Activated CD8-positive, alpha-beta T cell treated with anti-CD3 and anti-CD28 coated beads, Interleukin-2, amount 10 ng/mL, durations not matched to agents 7 days and 5 days (primary cell): ENCODE measurements at regions not wholly inside any gene's neighbourhood (a gene's known extent, or its start where the extent isn't known, plus 50 kb on each side); places are given as distances from the start of the nearest gene placed in this dataset.
"Not testable (repeated sequence)": the region's sequence is repeated elsewhere in the genome, so short reads cannot be mapped to it uniquely, and the experiment has no call there.

ENCODE experiments used
- ATAC-seq: fragments of 150-1000 bp; cut with Tn5 transposase; one replicate; pipeline ENCODE4 v1.10.0; 2021; ENCODE audit warnings: moderate library complexity
- CTCF ChIA-PET: fragments of 350-600 bp; sonication (Branson Sonifier 250); formaldehyde crosslinking; loops from one replicate; lab custom pipeline; 2021; ENCODE audit warnings: antibody characterized with exemption; lab: Charles Lee
- POLR2A ChIA-PET: fragments of 350-600 bp; sonication (Branson Sonifier 250); formaldehyde crosslinking; loops from one replicate; lab custom pipeline; 2021; ENCODE audit warnings: antibody characterized with exemption; lab: Charles Lee
- DNase-seq: peaks from one replicate; pipeline ENCODE4 v3.0.0-alpha.2; 2020
- H3K27ac Mint-ChIP-seq: one replicate; pipeline ENCODE4 v1.8.0; 2021; ENCODE audit warnings: mild to moderate bottlenecking, mixed read lengths
- H3K27me3 Mint-ChIP-seq: one replicate; pipeline ENCODE4 v1.8.0; 2021; ENCODE audit warnings: low read depth, mixed read lengths
- H3K36me3 Mint-ChIP-seq: one replicate; pipeline ENCODE4 v1.8.0; 2021; ENCODE audit warnings: low read depth, mixed read lengths
- H3K4me1 Mint-ChIP-seq: one replicate; pipeline ENCODE4 v1.8.0; 2021; ENCODE audit warnings: low read depth, mixed read lengths
- H3K4me3 Mint-ChIP-seq: one replicate; pipeline ENCODE4 v1.8.0; 2021; ENCODE audit warnings: mild to moderate bottlenecking, mixed read lengths
- H3K9me3 Mint-ChIP-seq: one replicate; pipeline ENCODE4 v1.8.0; 2022; ENCODE audit warnings: mixed read lengths; ENCODE audit not compliant: insufficient read depth

DNA sequence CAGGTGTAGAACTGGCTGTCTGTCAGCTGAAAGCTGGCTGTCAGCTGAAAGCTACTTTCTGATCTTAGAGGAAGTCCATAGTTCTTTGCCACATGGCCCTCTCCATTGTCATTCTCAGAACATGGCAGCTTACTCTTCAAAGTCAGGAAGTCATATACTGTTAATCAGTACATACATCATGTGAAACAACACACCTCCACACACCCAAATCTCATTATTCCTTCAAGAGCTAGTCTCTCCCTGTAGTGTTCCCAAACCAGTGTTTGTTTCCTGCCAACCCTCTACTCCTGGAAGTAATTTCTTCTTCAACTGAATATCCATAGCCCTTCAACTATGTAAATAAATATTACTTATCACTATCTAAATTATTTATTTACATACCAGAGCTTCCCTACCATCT is 58.9 kb downstream of the OR5AK2 start:
- no peak for ATAC-seq
- Mint-ChIP-seq H3K36me3 (no peaks in the 10 kb centered on the region), H3K27ac (no peak overlapping the region), H3K9me3 (no peaks in the 10 kb centered on the region), H3K4me1 (no peaks in the 10 kb centered on the region), H3K4me3 (no peak overlapping the region), H3K27me3 (no peaks in the 10 kb centered on the region)
- no peak for DNase-seq
- POLR2A ChIA-PET, result no interaction called here
- CTCF ChIA-PET, result no interaction called here

DNA sequence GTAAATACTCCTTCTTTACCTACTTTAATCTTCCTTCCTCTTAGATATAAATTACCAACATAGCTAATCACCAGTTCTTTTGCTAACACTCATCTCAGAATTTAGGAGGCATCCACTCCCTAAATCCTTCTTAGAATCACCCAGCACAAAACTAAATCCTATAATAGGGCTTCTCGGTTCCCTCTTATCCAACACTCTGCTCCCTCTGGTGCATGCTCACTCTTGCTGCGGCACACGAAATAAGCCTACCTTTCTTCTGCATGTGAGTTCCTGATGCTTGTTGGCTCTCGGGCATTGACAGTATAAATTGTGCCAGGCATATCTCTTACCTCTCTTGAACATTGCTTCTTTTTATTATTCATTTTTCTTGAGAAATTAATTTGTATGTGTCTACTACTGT is 61.0 kb downstream of the OR5AK2 start:
- H3K4me3 Mint-ChIP-seq, result no peak overlapping the region
- no peaks in the 10 kb centered on the region for H3K4me1 Mint-ChIP-seq
- H3K9me3 Mint-ChIP-seq, result no peaks in the 10 kb centered on the region
- no peak for ATAC-seq
- ChIA-PET CTCF (no interaction called here), POLR2A (no interaction called here)
- H3K36me3 Mint-ChIP-seq, result no peaks in the 10 kb centered on the region
- H3K27me3 Mint-ChIP-seq, result no peaks in the 10 kb centered on the region
- no peak for DNase-seq
- H3K27ac Mint-ChIP-seq, result no peak overlapping the region

DNA sequence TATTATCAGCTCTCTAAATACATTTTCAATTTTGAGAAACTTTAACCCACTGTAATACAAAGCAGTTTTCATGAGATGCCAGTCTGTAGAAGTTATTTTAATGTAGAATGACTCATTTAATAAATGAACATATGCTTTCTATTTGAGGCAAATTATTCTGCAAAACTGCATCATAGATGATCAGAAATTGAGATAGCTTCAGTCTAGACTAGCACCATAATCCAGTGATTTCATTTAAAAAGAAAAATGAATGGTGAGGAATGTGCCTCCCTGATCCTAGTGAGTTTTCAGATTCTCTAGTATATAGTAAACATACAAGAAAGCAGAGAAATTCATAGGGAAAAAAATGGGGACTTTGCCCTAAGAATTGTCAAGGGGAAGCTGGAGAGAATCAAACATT is 66.1 kb downstream of the OR5AK2 start:
- Mint-ChIP-seq H3K36me3 (no peaks in the 10 kb centered on the region), H3K27me3 (no peaks in the 10 kb centered on the region), H3K4me1 (no peaks in the 10 kb centered on the region), H3K4me3 (no peak overlapping the region), H3K9me3 (no peaks in the 10 kb centered on the region), H3K27ac (no peak overlapping the region)
- CTCF ChIA-PET, result no interaction called here
- POLR2A ChIA-PET, result no interaction called here
- ATAC-seq (no peak), DNase-seq (no peak)

DNA sequence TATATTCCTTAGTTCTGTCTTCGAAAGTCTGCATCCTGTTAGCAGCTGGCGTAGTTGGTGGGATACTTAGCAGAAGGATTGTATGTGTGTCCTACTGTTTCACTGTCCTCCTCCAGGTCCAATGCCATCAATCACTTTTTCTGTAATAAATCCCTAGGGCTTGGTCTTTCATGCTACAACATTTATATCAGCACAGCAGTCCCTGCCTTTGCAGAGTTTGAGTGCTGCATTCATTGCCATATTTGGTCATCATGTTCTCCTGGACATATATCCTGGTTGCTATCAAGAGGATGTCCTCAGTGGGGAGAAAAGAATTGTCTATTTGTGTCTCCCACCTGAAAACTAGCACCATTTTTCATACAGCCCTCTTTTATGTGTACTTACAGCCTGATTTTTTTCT is 67.0 kb downstream of the OR5AK2 start:
- Mint-ChIP-seq H3K9me3 (peaks cover 6% of the 10 kb centered on the region), H3K27me3 (no peaks in the 10 kb centered on the region), H3K36me3 (no peaks in the 10 kb centered on the region), H3K27ac (no peak overlapping the region), H3K4me3 (no peak overlapping the region), H3K4me1 (no peaks in the 10 kb centered on the region)
- ChIA-PET POLR2A (no interaction called here), CTCF (no interaction called here)
- ATAC-seq, result no peak
- no peak for DNase-seq

DNA sequence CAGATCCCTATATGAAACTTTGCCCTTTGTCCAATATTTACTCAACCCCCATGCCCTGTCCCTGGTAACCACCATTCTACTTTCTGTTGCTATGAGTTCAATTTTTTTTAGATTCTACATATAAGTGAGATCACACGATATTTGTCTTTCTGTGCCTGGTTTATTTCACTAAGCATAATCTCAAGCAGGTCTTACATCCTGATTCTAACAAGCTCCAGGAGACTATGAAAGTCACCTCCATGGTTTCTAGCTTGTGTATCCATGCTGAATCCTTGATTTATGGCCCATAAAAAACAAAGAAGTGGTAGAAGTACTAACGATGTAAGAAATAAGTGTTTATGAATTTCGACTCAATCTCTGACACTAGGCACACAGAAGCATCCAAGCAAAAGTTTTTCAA is 68.0 kb downstream of the OR5AK2 start:
- Mint-ChIP-seq H3K27ac (no peak overlapping the region), H3K27me3 (no peaks in the 10 kb centered on the region), H3K4me3 (no peak overlapping the region), H3K36me3 (no peaks in the 10 kb centered on the region), H3K9me3 (peaks cover 12% of the 10 kb centered on the region), H3K4me1 (no peaks in the 10 kb centered on the region)
- no peak for DNase-seq
- ATAC-seq, result no peak
- ChIA-PET CTCF (no interaction called here), POLR2A (no interaction called here)

DNA sequence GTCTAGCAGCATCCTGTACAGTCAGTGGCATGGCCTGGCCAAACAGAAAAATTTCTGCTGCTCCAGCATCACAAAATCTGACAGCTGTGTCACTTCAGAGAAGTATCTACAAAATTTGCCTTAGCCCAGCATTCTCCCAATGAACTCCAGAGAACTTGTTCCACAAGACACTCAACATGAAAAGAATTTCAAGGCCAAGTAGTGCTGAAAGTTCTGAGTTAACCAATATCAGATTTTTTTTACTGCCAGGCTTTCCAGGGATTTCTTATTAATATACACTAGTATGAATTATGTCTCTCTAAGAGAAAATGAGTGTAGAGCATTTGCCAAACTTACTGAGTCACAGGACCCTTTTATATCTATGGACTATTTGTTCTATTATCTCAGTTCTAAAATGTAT is 68.8 kb downstream of the OR5AK2 start:
- ATAC-seq (no peak), DNase-seq (no peak)
- Mint-ChIP-seq H3K27ac (no peak overlapping the region), H3K4me1 (no peaks in the 10 kb centered on the region), H3K4me3 (no peak overlapping the region), H3K36me3 (no peaks in the 10 kb centered on the region), H3K27me3 (no peaks in the 10 kb centered on the region), H3K9me3 (peaks cover 12% of the 10 kb centered on the region)
- POLR2A ChIA-PET, result no interaction called here
- CTCF ChIA-PET, result no interaction called here

DNA sequence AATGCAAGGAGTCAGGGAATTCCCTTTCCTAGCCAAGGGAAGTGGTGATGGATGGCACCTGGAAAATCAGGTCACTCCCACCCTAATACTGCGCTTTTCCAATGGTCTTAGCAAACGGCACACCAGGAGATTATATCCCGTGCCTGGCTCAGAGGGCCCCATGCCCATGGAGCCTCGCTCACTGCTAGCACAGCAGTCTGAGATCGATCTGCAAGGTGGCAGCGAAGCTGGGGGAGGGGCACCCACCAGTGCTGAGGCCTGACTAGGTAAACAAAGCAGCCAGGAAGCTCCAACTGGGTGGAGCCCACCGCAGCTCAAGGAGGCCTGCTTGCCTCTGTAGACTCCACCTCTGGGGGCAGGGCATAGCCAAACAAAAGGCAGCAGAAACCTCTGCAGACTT is 74.2 kb downstream of the OR5AK2 start:
- POLR2A ChIA-PET, H3K36me3 Mint-ChIP-seq, H3K27me3 Mint-ChIP-seq, H3K4me1 Mint-ChIP-seq, DNase-seq, ATAC-seq, H3K4me3 Mint-ChIP-seq, H3K27ac Mint-ChIP-seq, CTCF ChIA-PET: not testable (repeated sequence)
- peaks cover 12% of the 10 kb centered on the region for H3K9me3 Mint-ChIP-seq

DNA sequence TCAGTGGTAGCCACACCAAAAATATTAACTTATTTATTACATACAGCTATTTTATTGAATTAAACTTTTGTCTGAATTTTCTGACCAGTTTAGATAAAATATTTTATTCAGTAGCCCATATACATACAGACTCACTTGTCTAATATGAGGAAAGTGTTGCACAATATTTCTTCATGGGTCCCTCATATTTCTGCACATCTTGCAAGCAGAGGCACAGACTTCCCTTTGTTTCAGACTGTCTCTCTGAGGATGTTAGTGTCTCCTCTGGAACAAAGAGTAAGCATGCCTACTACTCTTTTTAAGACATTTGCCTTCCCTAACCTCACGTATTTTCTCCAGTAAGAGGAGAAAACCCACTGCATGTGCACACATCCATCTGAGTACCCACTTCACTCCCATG is 81.2 kb downstream of the OR5AK2 start:
- no peak overlapping the region for H3K27ac Mint-ChIP-seq
- DNase-seq (no peak), ATAC-seq (no peak)
- POLR2A ChIA-PET, result no interaction called here
- no peaks in the 10 kb centered on the region for H3K9me3 Mint-ChIP-seq
- CTCF ChIA-PET, result no interaction called here
- H3K27me3 Mint-ChIP-seq, result no peaks in the 10 kb centered on the region
- no peaks in the 10 kb centered on the region for H3K4me1 Mint-ChIP-seq
- H3K4me3 Mint-ChIP-seq, result no peak overlapping the region
- H3K36me3 Mint-ChIP-seq, result no peaks in the 10 kb centered on the region

DNA sequence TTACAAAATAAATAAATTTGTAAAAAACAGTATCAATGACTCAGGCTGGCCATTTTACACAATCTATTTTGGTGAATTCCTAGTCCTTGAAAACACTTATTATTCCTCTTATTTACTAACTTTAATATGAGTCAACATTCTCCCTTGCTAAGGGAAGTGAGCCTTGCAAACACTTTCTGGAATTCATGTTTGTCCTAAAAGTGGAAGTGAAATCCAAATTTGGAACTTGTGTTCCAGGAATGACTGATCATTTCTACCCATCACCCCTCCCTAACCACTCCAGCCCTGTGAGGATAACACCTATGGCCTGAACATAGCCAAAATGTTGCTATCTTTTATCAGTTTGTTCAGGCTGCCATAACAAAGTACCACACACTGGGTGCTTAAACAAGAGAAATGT is 83.1 kb downstream of the OR5AK2 start:
- ChIA-PET POLR2A (no interaction called here), CTCF (no interaction called here)
- Mint-ChIP-seq H3K27ac (no peak overlapping the region), H3K4me3 (no peak overlapping the region), H3K9me3 (no peaks in the 10 kb centered on the region), H3K4me1 (no peaks in the 10 kb centered on the region), H3K27me3 (no peaks in the 10 kb centered on the region), H3K36me3 (no peaks in the 10 kb centered on the region)
- no peak for DNase-seq
- no peak for ATAC-seq

DNA sequence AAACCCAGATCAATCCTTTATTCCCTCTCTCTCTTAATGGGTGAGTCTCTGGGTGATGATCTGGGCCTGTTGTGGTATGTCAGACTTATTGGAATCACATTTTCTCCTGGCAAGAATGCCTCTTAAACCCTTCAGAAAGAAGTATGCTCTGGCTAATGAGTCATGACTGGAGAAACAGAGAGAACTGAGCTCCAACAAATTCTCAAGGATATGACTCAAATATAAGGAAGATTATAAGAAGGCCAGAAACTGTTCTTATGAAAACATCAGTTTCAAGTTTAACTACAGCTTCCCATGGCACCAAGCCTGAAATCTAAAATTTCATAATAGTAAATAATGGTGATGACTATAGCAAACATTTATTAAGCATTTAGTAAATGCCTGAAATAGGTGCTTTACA is 83.9 kb downstream of the OR5AK2 start:
- H3K36me3 Mint-ChIP-seq, result no peaks in the 10 kb centered on the region
- POLR2A ChIA-PET, result no interaction called here
- ATAC-seq, result no peak

DNA sequence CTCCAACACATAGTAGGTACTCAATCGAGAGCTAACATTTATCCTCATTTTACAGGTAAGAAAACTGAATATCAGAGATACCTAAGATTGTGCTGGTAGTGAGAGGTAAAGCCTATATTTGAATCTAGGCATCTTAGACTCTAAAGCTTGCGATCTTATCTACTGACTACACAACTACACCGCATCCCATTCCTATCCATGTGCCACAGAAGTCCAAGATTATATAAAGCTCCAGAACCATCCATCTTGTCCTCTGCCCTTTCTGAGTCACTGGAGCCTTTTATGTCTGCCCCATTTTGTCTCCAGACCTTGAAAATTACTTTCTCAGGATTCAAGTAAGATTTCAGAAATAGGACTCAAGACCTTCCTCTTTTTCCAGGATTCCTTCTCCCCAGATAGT is 84.4 kb downstream of the OR5AK2 start:
- no peak overlapping the region for H3K4me3 Mint-ChIP-seq
- DNase-seq (no peak), ATAC-seq (no peak)
- H3K9me3 Mint-ChIP-seq, result no peaks in the 10 kb centered on the region
- H3K36me3 Mint-ChIP-seq, result no peaks in the 10 kb centered on the region
- ChIA-PET POLR2A (no interaction called here), CTCF (no interaction called here)
- H3K4me1 Mint-ChIP-seq, result no peaks in the 10 kb centered on the region
- no peak overlapping the region for H3K27ac Mint-ChIP-seq
- no peaks in the 10 kb centered on the region for H3K27me3 Mint-ChIP-seq

More for the DNA sequence above, 83.9 kb downstream of the OR5AK2 start:
- H3K9me3 Mint-ChIP-seq, result no peaks in the 10 kb centered on the region
- CTCF ChIA-PET, result no interaction called here
- no peak overlapping the region for H3K4me3 Mint-ChIP-seq
- no peaks in the 10 kb centered on the region for H3K4me1 Mint-ChIP-seq
- no peak for DNase-seq
- no peak overlapping the region for H3K27ac Mint-ChIP-seq
- H3K27me3 Mint-ChIP-seq, result no peaks in the 10 kb centered on the region

DNA sequence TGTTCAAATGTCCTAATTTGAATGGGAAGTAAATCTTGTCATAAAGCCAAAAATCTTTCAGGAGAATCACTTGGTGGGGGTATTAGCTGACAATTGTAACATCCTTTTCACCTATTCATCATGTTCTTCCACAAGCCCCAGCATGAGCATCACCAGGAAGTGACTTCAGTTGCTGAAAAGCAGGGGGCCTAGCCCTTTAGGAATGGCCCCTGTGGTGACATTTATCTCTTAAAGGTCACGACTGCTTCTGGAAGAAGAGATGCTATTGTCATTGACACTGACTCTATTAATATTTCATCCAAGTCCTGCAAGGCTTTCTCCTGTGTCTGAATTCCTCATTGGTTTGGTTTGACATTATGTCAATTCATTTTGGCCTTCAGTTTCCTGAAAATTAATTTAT is 92.6 kb downstream of the OR5AK2 start:
- Mint-ChIP-seq H3K4me1 (no peaks in the 10 kb centered on the region), H3K9me3 (no peaks in the 10 kb centered on the region), H3K36me3 (no peaks in the 10 kb centered on the region), H3K4me3 (no peak overlapping the region), H3K27me3 (no peaks in the 10 kb centered on the region), H3K27ac (no peak overlapping the region)
- ATAC-seq (no peak), DNase-seq (no peak)
- ChIA-PET POLR2A (no interaction called here), CTCF (no interaction called here)

DNA sequence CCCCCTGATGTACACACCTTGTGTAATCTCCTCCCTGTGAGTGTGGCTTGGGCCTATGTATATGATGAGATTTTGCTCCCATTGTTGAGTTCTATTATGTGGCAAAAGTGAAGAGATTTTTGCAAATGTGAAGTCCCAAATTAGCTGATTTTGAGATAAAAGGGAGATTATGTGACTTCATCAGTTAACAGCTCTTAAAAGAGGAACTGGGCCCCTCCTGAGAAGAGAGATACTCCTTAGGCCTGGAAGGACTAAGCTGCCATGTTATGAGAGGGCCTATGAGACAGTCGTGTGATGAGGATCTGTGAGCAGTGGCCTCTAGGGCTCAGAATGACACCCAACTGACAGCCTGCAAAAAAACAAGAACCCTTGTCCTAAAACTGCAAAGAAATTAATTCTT is 93.4 kb downstream of the OR5AK2 start:
- no peak for DNase-seq
- no peaks in the 10 kb centered on the region for H3K36me3 Mint-ChIP-seq
- CTCF ChIA-PET, result no interaction called here
- H3K27ac Mint-ChIP-seq, result no peak overlapping the region
- no peaks in the 10 kb centered on the region for H3K27me3 Mint-ChIP-seq
- no peaks in the 10 kb centered on the region for H3K9me3 Mint-ChIP-seq
- ATAC-seq, result no peak
- no peak overlapping the region for H3K4me3 Mint-ChIP-seq
- POLR2A ChIA-PET, result no interaction called here
- H3K4me1 Mint-ChIP-seq, result no peaks in the 10 kb centered on the region
